ES-I3 (cell line): ENCODE measurements at regions not wholly inside any gene's neighbourhood (a gene's known extent, or its start where the extent isn't known, plus 50 kb on each side); places are given as distances from the start of the nearest gene placed in this dataset.

Source experiments
- H3K36me3 ChIP-seq: 2 replicates; pipeline ENCODE4 v1.6.1; 2013; ENCODE audit warnings: mild to moderate bottlenecking, low read length, control low read depth, moderate library complexity; ENCODE audit not compliant: insufficient read depth
- H3K4me1 ChIP-seq: 2 replicates; pipeline ENCODE4 v1.6.1; 2013; ENCODE audit warnings: mild to moderate bottlenecking, control low read depth, low read length; ENCODE audit not compliant: insufficient read depth
- H3K9ac ChIP-seq: 2 replicates; pipeline ENCODE4 v1.6.1; 2013; ENCODE audit warnings: low read depth, mild to moderate bottlenecking, low read length, moderate library complexity
- H3K9me3 ChIP-seq: 2 replicates; pipeline ENCODE4 v1.6.1; 2013; ENCODE audit warnings: mild to moderate bottlenecking, low read length, moderate library complexity; ENCODE audit not compliant: control insufficient read depth, insufficient read depth

DNA sequence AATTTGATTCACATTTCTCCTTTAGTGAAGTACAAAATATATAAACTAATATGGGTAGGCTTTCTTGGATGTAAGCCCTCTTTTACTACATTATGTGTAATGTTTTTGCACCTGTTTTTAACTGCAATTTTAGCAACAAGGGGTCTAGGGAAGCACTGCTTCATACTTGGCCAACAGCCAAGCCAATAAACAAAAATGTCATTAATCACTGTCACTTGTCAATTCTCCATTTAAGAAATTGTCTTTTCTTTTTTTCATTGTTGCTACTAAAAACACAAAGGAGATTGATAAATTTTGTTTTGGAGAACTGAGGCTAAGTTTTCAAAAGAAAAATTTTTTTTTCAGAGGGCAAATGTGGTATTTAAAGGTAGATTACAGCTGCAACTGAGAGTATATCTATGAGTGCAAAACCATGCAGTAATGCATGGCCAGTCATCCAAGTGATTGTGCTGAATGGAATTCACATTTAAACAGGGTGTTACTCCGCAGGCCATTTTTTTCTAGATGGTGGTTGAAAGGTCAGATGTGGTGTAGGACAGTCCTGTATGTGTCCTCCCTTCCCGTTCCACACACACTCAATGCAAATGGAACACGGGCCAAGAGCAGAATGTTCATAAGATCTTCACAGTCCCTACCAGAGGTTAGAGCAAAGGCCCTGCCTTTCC lies 503.0 kb upstream of the LMO3 start:
- Histone ChIP-seq H3K4me1 (no peaks in the 10 kb centered on the region), H3K9ac (no peak overlapping the region), H3K36me3 (no peaks in the 10 kb centered on the region), H3K9me3 (no peaks in the 10 kb centered on the region)

DNA sequence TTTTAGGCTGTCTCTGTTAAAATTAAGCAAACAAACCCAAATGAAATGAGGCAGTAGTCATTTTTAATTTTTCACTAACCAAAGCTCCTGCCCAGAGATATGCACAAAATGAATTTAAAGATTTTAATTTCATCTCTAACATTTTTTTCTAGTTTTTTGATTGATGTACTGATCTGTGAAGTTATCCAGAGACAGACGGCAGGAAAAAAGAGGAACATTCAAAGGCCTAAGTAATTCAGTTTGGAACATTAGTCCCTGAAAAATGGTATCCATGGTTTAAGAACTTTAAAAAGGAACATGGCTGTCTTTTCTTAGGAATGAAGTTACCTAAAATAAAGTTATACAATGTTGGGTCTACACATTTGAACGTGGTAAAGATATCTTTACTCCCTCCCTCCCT lies 498.8 kb upstream of the LMO3 start:
- H3K9me3 ChIP-seq: no peaks in the 10 kb centered on the region
- H3K4me1 ChIP-seq: no peaks in the 10 kb centered on the region
- no peaks in the 10 kb centered on the region for H3K36me3 ChIP-seq
- no peak overlapping the region for H3K9ac ChIP-seq

DNA sequence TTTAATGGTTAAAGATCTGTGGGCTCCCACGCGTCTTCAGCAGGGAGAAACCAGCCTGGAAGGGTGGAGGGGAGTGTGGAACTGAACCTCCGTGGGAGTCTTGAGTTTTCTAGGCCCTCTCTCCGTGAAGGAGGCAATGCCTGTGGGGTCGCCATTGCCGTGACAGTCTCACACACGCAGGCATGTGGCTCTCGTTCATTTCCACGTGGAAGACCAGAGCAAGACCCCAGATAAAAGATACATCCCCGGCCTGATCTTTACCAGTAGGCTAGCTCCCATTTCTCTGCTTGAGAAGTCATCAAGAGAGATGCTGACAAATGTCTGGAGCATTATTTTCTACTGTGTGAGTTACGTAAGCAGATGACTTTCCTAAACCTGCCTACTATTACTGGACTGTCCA lies 491.7 kb upstream of the LMO3 start:
- Histone ChIP-seq H3K9me3 (no peaks in the 10 kb centered on the region; the same call in 1 of the 2 replicates), H3K4me1 (no peaks in the 10 kb centered on the region), H3K36me3 (no peaks in the 10 kb centered on the region; the same call in 1 of the 2 replicates), H3K9ac (no peak overlapping the region)

DNA sequence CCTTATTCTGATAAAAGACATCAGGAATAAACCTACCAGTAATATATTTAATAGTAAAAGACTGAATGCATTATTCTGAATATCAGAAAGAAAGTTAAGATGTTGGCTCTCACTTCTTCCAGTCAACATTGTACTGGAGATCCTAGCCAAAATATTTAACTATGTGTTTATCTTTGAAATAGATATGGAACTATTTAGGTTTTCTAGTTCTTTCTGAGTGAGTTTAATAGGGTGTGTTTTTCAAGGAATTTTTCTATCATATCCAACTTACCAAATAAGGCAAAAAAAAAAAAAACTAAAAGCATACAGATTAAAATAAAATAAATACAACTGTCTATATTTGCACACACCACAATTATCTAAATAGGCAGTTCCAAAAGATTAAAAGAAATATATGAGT lies 478.9 kb upstream of the LMO3 start:
- H3K4me1 ChIP-seq: peaks cover 18% of the 10 kb centered on the region
- no peak overlapping the region for H3K9ac ChIP-seq
- no peaks in the 10 kb centered on the region for H3K36me3 ChIP-seq
- H3K9me3 ChIP-seq: no peaks in the 10 kb centered on the region

DNA sequence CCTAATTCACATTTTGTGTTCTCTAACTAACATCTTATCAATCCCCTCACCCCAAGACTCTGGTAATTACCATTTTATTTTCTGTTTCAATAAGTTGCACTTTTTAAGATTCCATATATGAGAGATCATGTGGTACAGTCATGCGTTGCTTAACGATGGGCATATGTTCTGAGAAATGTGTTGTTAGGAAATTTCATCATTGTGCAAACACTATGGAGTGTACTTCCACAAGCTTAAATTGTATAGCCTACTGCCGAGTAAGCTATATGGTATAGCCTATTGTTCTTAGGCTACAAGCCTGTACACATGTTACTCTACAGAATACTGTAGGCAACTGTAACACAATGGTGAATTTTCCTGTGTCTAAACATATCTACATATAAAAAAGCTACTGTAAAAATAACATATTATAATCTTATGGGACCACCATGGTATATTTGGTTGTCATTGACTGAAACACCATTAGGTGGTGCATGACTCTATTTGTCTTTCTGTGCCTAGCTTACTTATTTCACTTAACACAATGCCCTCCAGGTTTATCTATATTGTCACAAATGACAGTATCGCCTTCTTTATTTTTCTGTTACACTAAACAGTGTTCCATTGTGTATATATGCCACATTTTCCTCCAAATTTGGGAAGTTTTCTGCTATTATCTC lies 473.4 kb upstream of the LMO3 start:
- H3K4me1 ChIP-seq: peaks cover 25% of the 10 kb centered on the region
- H3K9ac ChIP-seq: no peak overlapping the region
- H3K36me3 ChIP-seq: no peaks in the 10 kb centered on the region
- no peaks in the 10 kb centered on the region for H3K9me3 ChIP-seq

DNA sequence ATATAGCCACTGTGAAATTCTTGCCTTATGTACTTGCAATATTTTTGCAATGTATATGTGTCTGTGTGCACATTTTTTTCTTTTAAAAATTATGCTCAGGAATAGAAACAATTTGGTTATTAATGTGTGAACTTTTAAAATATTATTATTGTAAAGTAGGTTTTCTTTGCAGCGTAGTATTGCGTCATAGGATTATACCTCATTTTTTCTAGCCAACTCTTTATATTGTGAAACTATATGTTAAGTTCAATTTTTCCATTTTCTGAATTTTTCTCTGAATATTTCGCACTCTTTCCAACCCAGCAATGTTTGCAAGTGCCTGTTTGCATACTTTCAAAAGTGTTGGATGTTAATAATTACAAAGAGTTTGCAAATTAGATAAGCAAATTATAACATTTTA lies 471.6 kb upstream of the LMO3 start:
- peaks cover 13% of the 10 kb centered on the region; the same call in 1 of the 2 replicates for H3K4me1 ChIP-seq
- no peaks in the 10 kb centered on the region for H3K9me3 ChIP-seq
- no peaks in the 10 kb centered on the region for H3K36me3 ChIP-seq
- no peak overlapping the region for H3K9ac ChIP-seq

DNA sequence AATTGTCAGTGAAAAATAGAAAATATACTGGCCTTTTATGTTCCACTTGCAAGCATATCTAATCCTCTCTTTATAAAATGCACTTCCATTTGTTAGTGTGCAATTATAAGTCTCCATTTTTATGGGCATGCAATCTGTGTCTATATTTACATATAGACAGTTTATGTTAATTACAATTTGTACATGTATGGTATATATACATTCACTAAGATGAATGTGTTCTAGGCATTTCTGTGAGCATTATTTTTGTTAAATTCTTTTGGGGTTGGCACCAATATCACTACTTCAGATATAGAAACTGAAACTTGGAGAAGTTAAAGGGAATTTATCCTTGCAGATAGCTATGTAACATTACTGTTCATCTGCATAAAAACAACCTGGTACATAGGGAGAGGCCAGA lies 470.8 kb upstream of the LMO3 start:
- H3K9ac ChIP-seq: no peak overlapping the region
- peaks cover 10% of the 10 kb centered on the region; the same call in 1 of the 2 replicates for H3K4me1 ChIP-seq
- no peaks in the 10 kb centered on the region for H3K9me3 ChIP-seq

DNA sequence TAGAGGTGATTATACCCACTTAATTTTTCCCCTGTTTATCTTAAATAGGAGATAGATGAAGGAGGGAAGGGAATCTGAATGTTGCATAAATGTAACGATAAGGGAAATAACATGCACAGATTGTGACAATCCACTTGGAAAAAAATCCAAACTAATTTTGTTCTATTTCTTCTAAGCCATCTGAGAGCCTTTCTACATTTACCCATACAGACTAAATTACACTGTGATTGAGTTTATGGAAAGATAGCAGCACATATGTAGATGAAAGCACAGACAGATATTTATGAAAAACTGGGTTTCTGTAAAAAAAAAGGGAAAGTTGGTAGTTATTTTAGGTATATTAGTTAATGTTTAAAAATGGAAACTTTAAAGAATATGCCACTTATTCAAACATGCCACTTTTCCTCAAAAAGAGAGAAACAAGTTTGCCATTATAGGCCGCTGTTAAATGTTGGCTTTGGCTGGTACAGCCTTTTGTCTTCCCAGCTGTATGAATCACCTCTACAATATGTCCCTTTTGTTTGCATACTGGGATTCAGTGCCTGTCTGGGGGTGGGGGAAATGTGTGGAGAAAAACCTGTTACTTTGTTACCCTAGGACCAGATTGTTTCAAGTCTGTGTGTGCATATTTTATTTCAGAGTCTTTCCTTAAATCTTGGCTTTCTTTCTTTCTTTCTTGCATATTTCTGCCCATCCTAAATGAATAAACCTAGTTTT lies 470.2 kb upstream of the LMO3 start:
- peaks cover 7% of the 10 kb centered on the region; the same call in 1 of the 2 replicates for H3K4me1 ChIP-seq
- H3K36me3 ChIP-seq: no peaks in the 10 kb centered on the region
- no peak overlapping the region for H3K9ac ChIP-seq
- no peaks in the 10 kb centered on the region for H3K9me3 ChIP-seq

More for the DNA sequence above, 470.8 kb upstream of the LMO3 start:
- H3K36me3 ChIP-seq: no peaks in the 10 kb centered on the region

DNA sequence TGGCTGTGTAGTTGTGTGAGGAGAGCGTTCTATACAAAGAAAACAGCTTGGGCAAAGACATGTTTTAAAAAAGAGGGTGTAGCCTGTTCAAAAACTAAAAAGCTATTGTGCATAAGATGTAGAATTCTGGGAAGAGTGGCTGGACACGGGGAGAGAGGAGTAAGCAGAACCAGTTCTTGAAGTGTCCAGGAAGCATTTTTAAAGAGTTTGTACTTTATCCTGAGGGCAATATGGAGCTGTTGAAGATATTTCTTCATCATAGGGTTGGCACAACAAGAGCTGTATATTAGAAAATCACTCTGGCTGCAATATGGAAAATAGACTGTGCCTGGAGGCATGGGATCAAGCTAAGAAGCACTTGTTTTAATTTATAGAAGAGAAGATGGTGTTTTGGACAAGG lies 458.9 kb upstream of the LMO3 start:
- no peaks in the 10 kb centered on the region for H3K36me3 ChIP-seq
- no peaks in the 10 kb centered on the region for H3K4me1 ChIP-seq
- no peak overlapping the region for H3K9ac ChIP-seq
- H3K9me3 ChIP-seq: no peaks in the 10 kb centered on the region

DNA sequence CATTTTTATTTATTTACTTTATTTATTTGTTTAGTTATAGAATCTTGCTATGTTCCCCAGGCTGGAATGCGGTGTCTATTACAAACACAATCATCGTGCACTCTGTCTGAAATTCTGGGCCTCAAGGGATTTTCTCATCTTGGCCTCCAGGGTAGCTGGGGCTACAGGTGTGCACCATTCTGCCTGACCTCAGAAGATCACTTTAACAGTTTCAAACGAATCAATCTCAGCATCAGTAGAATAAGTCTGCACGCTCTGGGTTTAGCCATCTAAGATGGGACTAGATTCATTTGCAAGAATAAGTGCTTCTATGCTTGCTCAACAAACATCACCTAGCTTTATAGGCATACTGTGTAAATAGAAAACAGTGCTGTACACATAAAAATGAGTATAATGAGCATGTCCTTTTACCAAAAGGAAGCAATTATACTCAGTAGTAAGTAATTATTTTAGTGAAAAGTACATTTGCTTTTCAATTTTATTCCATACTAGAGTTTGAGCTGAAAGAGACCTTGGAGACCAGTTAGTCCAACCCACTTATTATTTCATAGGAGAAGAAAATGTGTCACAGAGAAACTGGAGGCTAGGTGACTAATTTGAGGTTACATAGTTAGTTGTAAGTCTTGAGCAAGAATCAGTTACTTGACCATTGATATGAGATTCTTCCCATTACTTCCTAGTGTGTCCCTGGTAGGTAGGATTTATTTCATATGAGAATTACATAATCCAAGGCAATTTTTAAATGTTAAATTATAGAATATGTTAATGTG lies 456.5 kb upstream of the LMO3 start:
- H3K4me1 ChIP-seq: no peaks in the 10 kb centered on the region
- H3K36me3 ChIP-seq: no peaks in the 10 kb centered on the region
- no peak overlapping the region for H3K9ac ChIP-seq
- H3K9me3 ChIP-seq: no peaks in the 10 kb centered on the region

DNA sequence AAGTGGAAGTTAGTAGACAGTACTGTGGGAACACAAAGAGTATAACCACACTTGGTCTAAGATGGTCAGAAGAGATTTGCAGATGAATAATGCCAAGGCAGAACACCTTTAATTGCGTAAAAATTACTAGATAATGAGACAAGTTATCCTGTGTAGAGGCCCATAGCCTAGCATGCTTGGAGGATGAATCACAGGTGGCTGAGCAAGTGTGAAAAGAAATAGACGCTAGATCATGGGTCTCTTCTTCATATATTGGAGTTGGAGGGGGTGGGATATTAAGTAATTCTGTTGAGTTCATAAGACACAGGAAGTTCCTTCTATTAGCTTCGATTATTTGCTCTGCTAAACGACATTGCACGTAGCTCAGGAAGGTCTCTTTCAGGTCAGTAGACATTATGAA lies 454.3 kb upstream of the LMO3 start:
- H3K4me1 ChIP-seq: no peaks in the 10 kb centered on the region
- no peak overlapping the region for H3K9ac ChIP-seq
- H3K36me3 ChIP-seq: no peaks in the 10 kb centered on the region
- no peaks in the 10 kb centered on the region for H3K9me3 ChIP-seq

DNA sequence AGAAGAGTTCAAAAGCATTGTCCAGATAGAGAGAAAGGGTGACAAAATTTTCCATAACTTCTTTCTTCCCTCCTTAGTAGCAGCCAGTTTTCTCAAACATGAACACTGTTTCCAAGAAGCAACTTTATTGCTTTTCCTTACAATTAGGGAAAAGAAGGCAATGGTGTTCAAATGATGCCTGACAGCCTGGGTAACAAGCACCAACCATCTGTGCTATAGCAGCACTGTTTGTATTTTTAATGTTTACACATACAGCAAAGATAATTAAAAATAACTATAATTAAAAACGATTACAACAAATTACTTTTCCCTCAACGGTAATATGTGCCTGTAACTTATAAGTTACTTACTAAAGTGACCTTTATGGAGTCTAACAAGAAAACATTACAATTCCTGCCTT lies 450.6 kb upstream of the LMO3 start:
- Histone ChIP-seq H3K9ac (no peak overlapping the region), H3K36me3 (no peaks in the 10 kb centered on the region), H3K4me1 (no peaks in the 10 kb centered on the region), H3K9me3 (no peaks in the 10 kb centered on the region)

DNA sequence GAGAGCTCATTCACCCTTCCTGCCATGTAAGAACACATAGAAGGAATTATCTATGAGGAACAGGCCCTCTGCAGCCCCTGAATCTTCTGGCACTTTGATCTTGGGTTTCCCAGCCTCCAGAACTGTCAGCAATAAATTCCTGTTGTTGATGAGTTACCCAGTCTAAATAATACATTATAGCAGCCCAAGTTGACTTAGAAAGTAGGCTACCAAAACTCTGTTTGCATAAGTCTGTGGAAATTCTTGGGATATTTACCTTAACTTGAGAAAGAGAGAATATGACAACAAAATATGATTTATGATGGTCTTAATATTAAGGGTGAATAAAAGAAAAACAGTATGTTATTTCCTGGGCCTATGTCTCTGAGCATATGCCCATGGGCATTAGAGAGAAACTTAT lies 433.0 kb upstream of the LMO3 start:
- Histone ChIP-seq H3K4me1 (no peaks in the 10 kb centered on the region), H3K9me3 (no peaks in the 10 kb centered on the region), H3K9ac (no peak overlapping the region), H3K36me3 (no peaks in the 10 kb centered on the region)

DNA sequence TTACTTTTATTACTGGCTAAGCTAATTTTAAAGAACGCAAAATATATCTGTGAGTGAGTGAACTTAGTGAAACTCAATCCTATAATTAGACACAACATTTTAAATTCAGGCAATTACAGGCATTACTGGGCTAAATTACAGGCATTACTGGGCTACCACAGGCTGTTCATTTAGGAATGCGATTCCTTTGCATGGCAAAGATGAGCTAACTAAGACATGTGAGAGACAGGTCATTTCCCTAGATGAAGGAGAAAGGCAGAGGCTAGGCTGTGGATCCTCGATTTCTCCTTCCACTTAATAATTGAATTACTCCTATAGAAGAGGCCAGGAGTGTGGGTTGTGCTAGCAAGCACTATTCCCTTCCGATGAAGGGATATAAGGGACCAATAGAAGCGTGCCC lies 429.4 kb upstream of the LMO3 start:
- H3K9ac ChIP-seq: no peak overlapping the region
- H3K9me3 ChIP-seq: no peaks in the 10 kb centered on the region
- 0 out of 2 replicates have a peak, but pooled peaks cover 2% of the 10 kb centered on the region for H3K4me1 ChIP-seq
- no peaks in the 10 kb centered on the region for H3K36me3 ChIP-seq
